Gastroesophageal sphincter (tissue), 3 donors: ENCODE measurements at regions not wholly inside any gene's neighbourhood (a gene's known extent, or its start where the extent isn't known, plus 50 kb on each side); places are given as distances from the start of the nearest gene placed in this dataset.

ENCODE experiments used
- CTCF ChIP-seq, 4 experiments: fragments of 200-600 bp in 2 of 4; fragments of 450-650 bp in 2 of 4; sonication (generic) in 1 of 4; IDR thresholded peaks; one replicate each; pipeline ENCODE4 v1.5.1; 2017 to 2019; ENCODE audit warnings: antibody characterized with exemption in 4 of 4, mild to moderate bottlenecking in 2 of 4, moderate library complexity in 2 of 4
- EP300 ChIP-seq: sonication (generic); formaldehyde crosslinking; IDR thresholded peaks from one replicate; pipeline ENCODE4 v1.6.1; 2017; ENCODE audit warnings: antibody characterized with exemption, mild to moderate bottlenecking
- POLR2A ChIP-seq, 2 donors: fragments of 450-650 bp; IDR thresholded peaks; one replicate each; pipeline ENCODE4 v1.6.1; 2017; ENCODE audit warnings: antibody characterized with exemption in 2 of 2, mild to moderate bottlenecking in 2 of 2, moderate library complexity in 1 of 2
- POLR2AphosphoS5 ChIP-seq: sonication (generic); formaldehyde crosslinking; IDR thresholded peaks from one replicate; pipeline ENCODE4 v1.6.1; 2017; ENCODE audit warnings: antibody characterized with exemption

GRCh38 chr13:31437975-31438374 lies 238.2 kb downstream of the B3GLCT start:
- no peak for TF ChIP-seq POLR2A (IDR thresholded peaks at IDR 0.05)
- TF ChIP-seq CTCF (IDR thresholded peaks at IDR 0.05) = no peak
- TF ChIP-seq POLR2AphosphoS5 = no peak
- TF ChIP-seq EP300 = no peak
